Lower leg skin (tissue), 3 donors: ENCODE measurements at regions not wholly inside any gene's neighbourhood (a gene's known extent, or its start where the extent isn't known, plus 50 kb on each side); places are given as distances from the start of the nearest gene placed in this dataset.

Experiments used
- CTCF ChIP-seq, 3 donors: fragments of 450-650 bp; IDR thresholded peaks; one replicate each; pipeline ENCODE4 v1.5.1; 2016; ENCODE audit warnings: antibody characterized with exemption in 3 of 3, mild to moderate bottlenecking in 3 of 3, moderate library complexity in 2 of 3
- POLR2A ChIP-seq, 2 donors: fragments of 450-650 bp; IDR thresholded peaks; one replicate each; pipeline ENCODE4 v1.6.1; 2016 to 2017; ENCODE audit warnings: antibody characterized with exemption in 2 of 2, mild to moderate bottlenecking in 1 of 2, moderate library complexity in 1 of 2

- TF ChIP-seq CTCF (IDR thresholded peaks at IDR 0.05) (no peak), POLR2A (IDR thresholded peaks at IDR 0.05) (no peak)
These were observed 213.4 kb downstream of the ATPSCKMT start for GRCh38 chr5:10036136-10036815.
